IMR-90 (cell line): ENCODE measurements at regions not wholly inside any gene's neighbourhood (a gene's known extent, or its start where the extent isn't known, plus 50 kb on each side); places are given as distances from the start of the nearest gene placed in this dataset.

ENCODE experiments used
- BHLHE40 ChIP-seq: fragments of 150-350 bp; IDR thresholded peaks from 2 replicates; pipeline ENCODE4 v1.6.1; 2016; ENCODE audit warnings: mild to moderate bottlenecking, low read depth, low read length
- CEBPB ChIP-seq: IDR thresholded peaks from 2 replicates; pipeline ENCODE4 v1.6.1; 2012; ENCODE audit warnings: low read depth, low read length, improper control_type of control experiment
- CHD1 ChIP-seq: IDR thresholded peaks from 2 replicates; pipeline ENCODE4 v1.6.1; 2012; ENCODE audit warnings: low read depth, low read length, improper control_type of control experiment
- FOS ChIP-seq: fragments of 150-350 bp; IDR thresholded peaks from 2 replicates; pipeline ENCODE4 v1.6.1; 2016; ENCODE audit warnings: low read depth, low read length
- MAZ ChIP-seq: IDR thresholded peaks from 2 replicates; pipeline ENCODE4 v1.6.1; 2012; ENCODE audit warnings: low read depth, mild to moderate bottlenecking, low read length, improper control_type of control experiment, moderate library complexity, borderline replicate concordance
- NFE2L2 ChIP-seq: fragments of 150-350 bp; IDR thresholded peaks from 2 replicates; pipeline ENCODE4 v1.6.1; 2016; ENCODE audit warnings: low read depth, mild to moderate bottlenecking, low read length
- POLR2A ChIP-seq: IDR thresholded peaks from 2 replicates; pipeline ENCODE4 v1.6.1; 2012; ENCODE audit warnings: mild to moderate bottlenecking, low read depth, low read length
- RCOR1 ChIP-seq: IDR thresholded peaks from 2 replicates; pipeline ENCODE4 v1.6.1; 2012; ENCODE audit warnings: mild to moderate bottlenecking, low read length, improper control_type of control experiment; ENCODE audit not compliant: insufficient replicate concordance
- RFX5 ChIP-seq: IDR thresholded peaks from 2 replicates; pipeline ENCODE4 v1.8.0; 2012; ENCODE audit warnings: low read depth, mild to moderate bottlenecking, low read length, moderate library complexity
- SMC3 ChIP-seq: fragments of 150-350 bp; IDR thresholded peaks from 2 replicates; pipeline ENCODE4 v1.6.1; 2016; ENCODE audit warnings: low read depth, mild to moderate bottlenecking, antibody characterized with exemption, low read length, moderate library complexity
- TF ChIP-seq, protein P1 (sequence below): fragments of 150-350 bp; IDR thresholded peaks from 2 replicates; pipeline ENCODE4 v1.6.1; 2017; ENCODE audit warnings: mild to moderate bottlenecking, antibody characterized with exemption, low read length, low read depth
- TF ChIP-seq, protein P2 (sequence below): conservative IDR thresholded peaks from 2 replicates; pipeline ENCODE4 v1.5.1; 2012; ENCODE audit warnings: mild to moderate bottlenecking, low read depth, low read length, improper control_type of control experiment

GRCh38 chr5:116354699-116355098 is 219.9 kb downstream of the SEMA6A start:
- TF ChIP-seq BHLHE40 (no peak), NFE2L2 (no peak), POLR2A (no peak), RCOR1 (no peak), FOS (no peak), SMC3 (no peak), CHD1 (no peak), CEBPB (no peak), RFX5 (no peak), MAZ (no peak)
- TF ChIP-seq, protein P1, sequence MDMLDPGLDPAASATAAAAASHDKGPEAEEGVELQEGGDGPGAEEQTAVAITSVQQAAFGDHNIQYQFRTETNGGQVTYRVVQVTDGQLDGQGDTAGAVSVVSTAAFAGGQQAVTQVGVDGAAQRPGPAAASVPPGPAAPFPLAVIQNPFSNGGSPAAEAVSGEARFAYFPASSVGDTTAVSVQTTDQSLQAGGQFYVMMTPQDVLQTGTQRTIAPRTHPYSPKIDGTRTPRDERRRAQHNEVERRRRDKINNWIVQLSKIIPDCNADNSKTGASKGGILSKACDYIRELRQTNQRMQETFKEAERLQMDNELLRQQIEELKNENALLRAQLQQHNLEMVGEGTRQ, result no peak
- TF ChIP-seq, protein P2, sequence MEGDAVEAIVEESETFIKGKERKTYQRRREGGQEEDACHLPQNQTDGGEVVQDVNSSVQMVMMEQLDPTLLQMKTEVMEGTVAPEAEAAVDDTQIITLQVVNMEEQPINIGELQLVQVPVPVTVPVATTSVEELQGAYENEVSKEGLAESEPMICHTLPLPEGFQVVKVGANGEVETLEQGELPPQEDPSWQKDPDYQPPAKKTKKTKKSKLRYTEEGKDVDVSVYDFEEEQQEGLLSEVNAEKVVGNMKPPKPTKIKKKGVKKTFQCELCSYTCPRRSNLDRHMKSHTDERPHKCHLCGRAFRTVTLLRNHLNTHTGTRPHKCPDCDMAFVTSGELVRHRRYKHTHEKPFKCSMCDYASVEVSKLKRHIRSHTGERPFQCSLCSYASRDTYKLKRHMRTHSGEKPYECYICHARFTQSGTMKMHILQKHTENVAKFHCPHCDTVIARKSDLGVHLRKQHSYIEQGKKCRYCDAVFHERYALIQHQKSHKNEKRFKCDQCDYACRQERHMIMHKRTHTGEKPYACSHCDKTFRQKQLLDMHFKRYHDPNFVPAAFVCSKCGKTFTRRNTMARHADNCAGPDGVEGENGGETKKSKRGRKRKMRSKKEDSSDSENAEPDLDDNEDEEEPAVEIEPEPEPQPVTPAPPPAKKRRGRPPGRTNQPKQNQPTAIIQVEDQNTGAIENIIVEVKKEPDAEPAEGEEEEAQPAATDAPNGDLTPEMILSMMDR, result no peak
